Vagina (tissue), 2 donors: ENCODE measurements at regions not wholly inside any gene's neighbourhood (a gene's known extent, or its start where the extent isn't known, plus 50 kb on each side); places are given as distances from the start of the nearest gene placed in this dataset.
"Not testable (repeated sequence)": the region's sequence is repeated elsewhere in the genome, so short reads cannot be mapped to it uniquely, and the experiment has no call there.

ENCODE experiments used
- DNase-seq, 2 donors: peaks; one replicate each; pipeline ENCODE4 v3.0.0-alpha.2; 2017; ENCODE audit errors: extremely low spot score in 2 of 2
- H3K27ac ChIP-seq: fragments of 200-600 bp; sonication (generic); one replicate; pipeline ENCODE4 v1.5.1; 2019
- H3K27me3 ChIP-seq: fragments of 200-600 bp; sonication (generic); one replicate; pipeline ENCODE4 v1.5.1; 2019
- H3K36me3 ChIP-seq, 2 donors: fragments of 200-600 bp; sonication (generic); one replicate each; pipeline ENCODE4 v1.5.1; 2017 to 2019
- H3K4me1 ChIP-seq: fragments of 200-600 bp; sonication (generic); one replicate; pipeline ENCODE4 v1.5.1; 2019
- H3K4me3 ChIP-seq, 2 donors: fragments of 200-600 bp; sonication (generic); 1 replicate in 1 of 2; 2 replicates in 1 of 2; pipeline ENCODE4 v1.5.1; 2016 to 2019
- H3K9me3 ChIP-seq: fragments of 200-600 bp; sonication (generic); one replicate; pipeline ENCODE4 v1.5.1; 2019
- POLR2A ChIP-seq, 2 donors: fragments of 450-650 bp; IDR thresholded peaks; one replicate each; pipeline ENCODE4 v1.6.1; 2017; ENCODE audit warnings: antibody characterized with exemption in 2 of 2, mild to moderate bottlenecking in 2 of 2, moderate library complexity in 2 of 2
- POLR2AphosphoS5 ChIP-seq, 2 donors: sonication (generic); formaldehyde crosslinking; IDR thresholded peaks; one replicate each; pipeline ENCODE4 v1.9.0; 2017; ENCODE audit warnings: antibody characterized with exemption in 2 of 2, mild to moderate bottlenecking in 2 of 2, low read depth in 1 of 2; ENCODE audit not compliant: insufficient read depth in 1 of 2
- intact Hi-C: fragments of 100-400 bp; cut with DNase I; formaldehyde crosslinking; loops from one replicate; pipeline ENCODE4 v1.15.1; 2023
- TF ChIP-seq, protein P1 (sequence below), 3 experiments: fragments of 450-650 bp in 2 of 3; fragments of 200-600 bp in 1 of 3; sonication (generic) in 1 of 3; IDR thresholded peaks; one replicate each; pipeline ENCODE4 v1.5.1; 2017 to 2019; ENCODE audit warnings: antibody characterized with exemption in 3 of 3, mild to moderate bottlenecking in 2 of 3, moderate library complexity in 2 of 3

DNA sequence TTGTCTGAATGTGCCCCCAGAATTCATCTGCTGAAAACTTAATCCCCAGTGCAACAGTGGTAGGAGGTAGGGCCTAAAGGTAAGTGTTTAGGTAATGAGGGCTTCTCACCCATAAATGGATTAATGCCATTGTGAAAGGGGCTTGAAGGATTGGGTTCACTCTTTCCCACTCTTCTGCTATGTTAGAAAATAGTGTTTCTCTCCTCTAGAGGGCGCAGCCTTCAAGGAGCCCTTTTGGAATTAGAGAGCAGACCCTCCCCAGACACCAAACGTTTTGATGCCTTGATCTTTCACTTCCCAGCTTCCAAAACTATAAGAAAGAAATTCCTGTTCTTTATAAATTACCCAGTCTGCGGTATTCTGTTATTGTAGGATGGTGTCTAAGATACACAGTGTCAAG, 706.4 kb downstream of the SMARCA1 start:
- TF ChIP-seq POLR2A (IDR thresholded peaks at IDR 0.05) (no peak), POLR2AphosphoS5 (IDR thresholded peaks at IDR 0.05; ENCODE audit: insufficient read depth in 1 of 2, low read depth in 1 of 2) (no peak)
- TF ChIP-seq, protein P1, sequence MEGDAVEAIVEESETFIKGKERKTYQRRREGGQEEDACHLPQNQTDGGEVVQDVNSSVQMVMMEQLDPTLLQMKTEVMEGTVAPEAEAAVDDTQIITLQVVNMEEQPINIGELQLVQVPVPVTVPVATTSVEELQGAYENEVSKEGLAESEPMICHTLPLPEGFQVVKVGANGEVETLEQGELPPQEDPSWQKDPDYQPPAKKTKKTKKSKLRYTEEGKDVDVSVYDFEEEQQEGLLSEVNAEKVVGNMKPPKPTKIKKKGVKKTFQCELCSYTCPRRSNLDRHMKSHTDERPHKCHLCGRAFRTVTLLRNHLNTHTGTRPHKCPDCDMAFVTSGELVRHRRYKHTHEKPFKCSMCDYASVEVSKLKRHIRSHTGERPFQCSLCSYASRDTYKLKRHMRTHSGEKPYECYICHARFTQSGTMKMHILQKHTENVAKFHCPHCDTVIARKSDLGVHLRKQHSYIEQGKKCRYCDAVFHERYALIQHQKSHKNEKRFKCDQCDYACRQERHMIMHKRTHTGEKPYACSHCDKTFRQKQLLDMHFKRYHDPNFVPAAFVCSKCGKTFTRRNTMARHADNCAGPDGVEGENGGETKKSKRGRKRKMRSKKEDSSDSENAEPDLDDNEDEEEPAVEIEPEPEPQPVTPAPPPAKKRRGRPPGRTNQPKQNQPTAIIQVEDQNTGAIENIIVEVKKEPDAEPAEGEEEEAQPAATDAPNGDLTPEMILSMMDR (IDR thresholded peaks at IDR 0.05), result no peak
- intact Hi-C loops, result no loop called here
- Histone ChIP-seq H3K4me1 (no peaks in the 10 kb centered on the region), H3K27me3 (no peaks in the 10 kb centered on the region), H3K27ac (no peak overlapping the region), H3K9me3 (no peaks in the 10 kb centered on the region), H3K4me3 (no peak overlapping the region), H3K36me3 (no peaks in the 10 kb centered on the region)
- DNase-seq, result no peak

DNA sequence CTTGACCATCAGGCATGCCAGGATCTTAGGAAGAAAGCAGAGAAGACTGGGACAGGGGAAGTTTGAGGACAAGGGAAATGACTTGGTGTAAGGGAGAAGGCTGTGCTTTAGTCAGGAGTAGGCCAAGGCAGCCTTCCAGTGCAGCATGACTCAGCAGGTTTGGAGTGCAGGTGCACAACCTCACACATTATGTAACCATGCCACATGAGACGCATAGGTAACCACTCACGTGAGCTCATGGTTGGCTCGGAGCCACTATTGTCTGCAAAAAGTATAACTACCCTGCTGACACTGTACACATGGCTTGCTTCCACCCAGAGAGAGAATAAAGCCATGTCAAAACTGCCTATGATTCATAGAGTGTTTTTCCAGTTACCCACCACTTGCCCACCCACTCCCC, 715.9 kb downstream of the SMARCA1 start:
- Histone ChIP-seq H3K27ac (no peak overlapping the region), H3K9me3 (no peaks in the 10 kb centered on the region), H3K27me3 (no peaks in the 10 kb centered on the region), H3K36me3 (no peaks in the 10 kb centered on the region), H3K4me1 (no peaks in the 10 kb centered on the region), H3K4me3 (no peak overlapping the region)
- intact Hi-C loops, result no loop called here
- TF ChIP-seq, protein P1 (IDR thresholded peaks at IDR 0.05), result no peak
- TF ChIP-seq POLR2A (IDR thresholded peaks at IDR 0.05), result no peak
- no peak for TF ChIP-seq POLR2AphosphoS5 (IDR thresholded peaks at IDR 0.05; ENCODE audit: insufficient read depth in 1 of 2, low read depth in 1 of 2)
- no peak for DNase-seq

DNA sequence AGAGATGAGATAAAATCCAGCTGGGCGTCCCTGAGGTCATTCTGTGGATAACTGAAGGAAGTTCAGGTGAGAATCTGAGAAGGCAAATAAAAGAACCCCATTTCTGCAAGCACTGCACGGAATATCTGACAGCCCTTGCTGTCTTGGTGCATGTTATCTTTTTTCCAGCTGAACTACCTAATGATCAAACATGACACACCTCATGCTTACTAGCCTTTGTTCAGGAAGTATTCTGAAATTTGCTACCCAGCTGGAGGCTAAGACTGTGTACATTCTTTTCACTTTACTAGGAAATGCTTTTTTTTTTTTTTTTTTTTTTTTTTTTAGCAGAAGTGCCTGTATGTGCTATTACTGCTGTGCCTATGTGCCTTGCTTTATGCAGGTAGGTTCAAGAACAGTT, 718.1 kb downstream of the SMARCA1 start:
- Histone ChIP-seq H3K4me3 (no peak overlapping the region), H3K27ac (no peak overlapping the region), H3K9me3 (no peaks in the 10 kb centered on the region), H3K27me3 (no peaks in the 10 kb centered on the region), H3K36me3 (no peaks in the 10 kb centered on the region), H3K4me1 (no peaks in the 10 kb centered on the region)
- no peak for DNase-seq
- intact Hi-C loops, result no loop called here
- TF ChIP-seq, protein P1 (IDR thresholded peaks at IDR 0.05), result no peak
- TF ChIP-seq POLR2AphosphoS5 (IDR thresholded peaks at IDR 0.05; ENCODE audit: insufficient read depth in 1 of 2, low read depth in 1 of 2), result no peak
- no peak for TF ChIP-seq POLR2A (IDR thresholded peaks at IDR 0.05)

DNA sequence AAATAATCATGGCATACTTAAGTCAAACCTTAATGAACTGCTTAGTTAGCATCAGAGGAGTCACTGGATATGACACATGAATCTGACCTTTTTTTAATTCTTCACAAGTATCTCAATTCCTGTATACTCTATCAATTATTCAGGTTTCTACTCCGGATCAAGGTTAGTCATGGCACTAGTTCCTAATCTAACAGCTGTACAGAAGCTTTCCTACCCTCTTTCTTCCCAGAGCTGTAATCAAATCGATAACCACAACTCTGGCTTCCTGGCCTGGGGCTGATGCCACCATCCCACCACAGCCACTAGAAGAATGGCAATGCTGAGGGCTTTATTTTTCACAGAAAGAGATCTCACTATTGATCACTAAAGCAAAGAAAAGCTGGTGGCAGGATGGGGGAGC, 718.5 kb downstream of the SMARCA1 start:
- Histone ChIP-seq H3K27me3 (no peaks in the 10 kb centered on the region), H3K4me1 (no peaks in the 10 kb centered on the region), H3K4me3 (no peak overlapping the region), H3K27ac (no peak overlapping the region), H3K36me3 (no peaks in the 10 kb centered on the region), H3K9me3 (no peaks in the 10 kb centered on the region)
- intact Hi-C loops, result no loop called here
- TF ChIP-seq, protein P1 (IDR thresholded peaks at IDR 0.05), result no peak
- TF ChIP-seq POLR2AphosphoS5 (IDR thresholded peaks at IDR 0.05; ENCODE audit: insufficient read depth in 1 of 2, low read depth in 1 of 2), result no peak
- no peak for TF ChIP-seq POLR2A (IDR thresholded peaks at IDR 0.05)
- no peak for DNase-seq

DNA sequence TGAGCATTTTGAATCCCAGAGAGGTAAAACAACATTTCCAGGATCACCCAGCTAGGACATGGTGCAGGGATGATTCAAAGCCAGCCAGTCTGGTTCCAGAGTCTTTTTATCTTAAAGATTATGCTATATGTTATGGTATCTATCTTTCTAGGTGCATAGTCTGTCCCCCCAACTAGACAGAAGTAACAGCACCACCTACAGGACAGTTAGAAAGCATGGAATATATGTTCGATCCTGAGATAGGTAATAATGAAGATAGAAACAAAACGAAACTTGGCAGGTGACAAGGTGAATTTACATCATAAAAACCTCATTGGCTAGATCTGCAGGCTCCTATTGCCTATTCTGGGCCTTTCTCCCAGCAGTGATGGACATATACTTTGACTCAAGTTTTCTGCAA, 723.2 kb downstream of the SMARCA1 start:
- Histone ChIP-seq H3K4me3 (no peak overlapping the region), H3K9me3 (no peaks in the 10 kb centered on the region), H3K4me1 (no peaks in the 10 kb centered on the region), H3K27ac (no peak overlapping the region), H3K36me3 (no peaks in the 10 kb centered on the region), H3K27me3 (no peaks in the 10 kb centered on the region)
- no peak for DNase-seq
- TF ChIP-seq POLR2A (IDR thresholded peaks at IDR 0.05) (no peak), POLR2AphosphoS5 (IDR thresholded peaks at IDR 0.05; ENCODE audit: insufficient read depth in 1 of 2, low read depth in 1 of 2) (no peak)
- TF ChIP-seq, protein P1 (IDR thresholded peaks at IDR 0.05), result no peak
- intact Hi-C loops, result no loop called here

DNA sequence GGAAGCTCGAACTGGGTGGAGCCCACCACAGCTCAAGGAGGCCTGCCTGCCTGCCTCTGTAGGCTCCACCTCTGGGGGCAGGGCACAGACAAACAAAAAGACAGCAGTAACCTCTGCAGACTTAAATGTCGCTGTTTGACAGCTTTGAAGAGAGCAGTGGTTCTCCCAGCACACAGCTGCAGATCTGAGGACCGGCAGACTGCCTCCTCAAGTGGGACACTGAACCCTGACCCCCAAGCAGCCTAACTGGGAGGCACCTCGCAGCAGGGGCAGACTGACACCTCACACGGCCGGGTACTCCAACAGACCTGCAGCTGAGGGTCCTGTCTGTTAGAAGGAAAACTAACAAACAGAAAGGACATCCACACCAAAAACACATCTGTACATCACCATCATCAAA, 730.9 kb upstream of the ACTRT1 start:
- H3K27me3 ChIP-seq, H3K36me3 ChIP-seq, H3K27ac ChIP-seq, H3K4me3 ChIP-seq, DNase-seq, H3K4me1 ChIP-seq, H3K9me3 ChIP-seq, intact Hi-C loops: not testable (repeated sequence)
